HL-60 (cell line): ENCODE measurements at regions not wholly inside any gene's neighbourhood (a gene's known extent, or its start where the extent isn't known, plus 50 kb on each side); places are given as distances from the start of the nearest gene placed in this dataset.

ENCODE experiments used
- DNase-seq, 2 experiments: peaks; one replicate each; pipeline ENCODE4 v3.0.0-alpha.2; 2010 to 2020; ENCODE audit warnings: low read depth in 1 of 2, low spot score in 1 of 2
- H3K27ac ChIP-seq: fragments of 250-450 bp; sonication (Bioruptor Pico); replicated peaks from 2 replicates; pipeline ENCODE4 v1.5.1; 2020; ENCODE audit warnings: mild to moderate bottlenecking, moderate library complexity
- H3K27me3 ChIP-seq: fragments of 250-450 bp; sonication (Bioruptor Pico); 2 replicates; pipeline ENCODE4 v1.5.1; 2021; ENCODE audit warnings: mild to moderate bottlenecking, moderate library complexity; ENCODE audit not compliant: insufficient read depth, poor library complexity, severe bottlenecking
- H3K4me3 ChIP-seq: replicated peaks from 2 replicates; pipeline ENCODE4 v1.5.1; 2011; ENCODE audit warnings: mild to moderate bottlenecking, control low read depth, low read length; ENCODE audit not compliant: insufficient read depth
- GABPA ChIP-seq: IDR thresholded peaks from 2 replicates; pipeline ENCODE4 v1.6.1; 2012; ENCODE audit warnings: low read depth
- POLR2AphosphoS5 ChIP-seq: IDR thresholded peaks from 2 replicates; pipeline ENCODE4 v1.6.1; 2012; ENCODE audit warnings: low read depth
- SPI1 ChIP-seq: IDR thresholded peaks from 2 replicates; pipeline ENCODE4 v1.6.1; 2012; ENCODE audit warnings: low read depth, mild to moderate bottlenecking, borderline replicate concordance
- TF ChIP-seq, protein P1 (sequence below): IDR thresholded peaks from one replicate; pipeline ENCODE4 v1.5.1; 2011; ENCODE audit warnings: low read length, control low read depth, inconsistent platforms; ENCODE audit not compliant: insufficient read depth
- TF ChIP-seq, protein P2 (sequence below): IDR thresholded peaks from 2 replicates; pipeline ENCODE4 v1.6.1; 2012; ENCODE audit warnings: low read depth; ENCODE audit not compliant: insufficient replicate concordance

DNA sequence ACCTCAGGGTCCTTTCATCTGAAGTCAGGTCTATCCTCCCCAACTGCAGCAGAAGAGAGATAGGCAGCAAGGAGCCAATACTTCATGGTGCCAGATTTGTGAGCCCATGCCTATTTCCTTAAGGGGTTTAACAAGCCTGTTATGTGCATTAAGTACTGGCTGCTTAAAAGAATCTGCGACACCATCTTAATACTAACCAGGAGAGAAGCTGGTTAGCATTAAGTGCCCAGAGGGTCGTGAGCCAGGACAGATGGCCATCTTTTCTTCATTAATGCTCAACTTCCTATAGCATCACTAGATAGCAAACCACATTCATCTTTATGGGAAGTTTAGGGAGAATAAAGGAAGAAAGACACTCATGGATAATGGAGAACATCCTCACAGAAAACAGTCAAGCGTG lies 289.1 kb downstream of the ETAA1 start:
- DNase-seq, result no peak
- Histone ChIP-seq H3K27me3 (peaks cover 2% of the 10 kb centered on the region), H3K27ac (no peak overlapping the region), H3K4me3 (no peak overlapping the region)
- TF ChIP-seq, protein P1, sequence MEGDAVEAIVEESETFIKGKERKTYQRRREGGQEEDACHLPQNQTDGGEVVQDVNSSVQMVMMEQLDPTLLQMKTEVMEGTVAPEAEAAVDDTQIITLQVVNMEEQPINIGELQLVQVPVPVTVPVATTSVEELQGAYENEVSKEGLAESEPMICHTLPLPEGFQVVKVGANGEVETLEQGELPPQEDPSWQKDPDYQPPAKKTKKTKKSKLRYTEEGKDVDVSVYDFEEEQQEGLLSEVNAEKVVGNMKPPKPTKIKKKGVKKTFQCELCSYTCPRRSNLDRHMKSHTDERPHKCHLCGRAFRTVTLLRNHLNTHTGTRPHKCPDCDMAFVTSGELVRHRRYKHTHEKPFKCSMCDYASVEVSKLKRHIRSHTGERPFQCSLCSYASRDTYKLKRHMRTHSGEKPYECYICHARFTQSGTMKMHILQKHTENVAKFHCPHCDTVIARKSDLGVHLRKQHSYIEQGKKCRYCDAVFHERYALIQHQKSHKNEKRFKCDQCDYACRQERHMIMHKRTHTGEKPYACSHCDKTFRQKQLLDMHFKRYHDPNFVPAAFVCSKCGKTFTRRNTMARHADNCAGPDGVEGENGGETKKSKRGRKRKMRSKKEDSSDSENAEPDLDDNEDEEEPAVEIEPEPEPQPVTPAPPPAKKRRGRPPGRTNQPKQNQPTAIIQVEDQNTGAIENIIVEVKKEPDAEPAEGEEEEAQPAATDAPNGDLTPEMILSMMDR, result no peak
- TF ChIP-seq GABPA (no peak), SPI1 (no peak), POLR2AphosphoS5 (no peak)
- TF ChIP-seq, protein P2, sequence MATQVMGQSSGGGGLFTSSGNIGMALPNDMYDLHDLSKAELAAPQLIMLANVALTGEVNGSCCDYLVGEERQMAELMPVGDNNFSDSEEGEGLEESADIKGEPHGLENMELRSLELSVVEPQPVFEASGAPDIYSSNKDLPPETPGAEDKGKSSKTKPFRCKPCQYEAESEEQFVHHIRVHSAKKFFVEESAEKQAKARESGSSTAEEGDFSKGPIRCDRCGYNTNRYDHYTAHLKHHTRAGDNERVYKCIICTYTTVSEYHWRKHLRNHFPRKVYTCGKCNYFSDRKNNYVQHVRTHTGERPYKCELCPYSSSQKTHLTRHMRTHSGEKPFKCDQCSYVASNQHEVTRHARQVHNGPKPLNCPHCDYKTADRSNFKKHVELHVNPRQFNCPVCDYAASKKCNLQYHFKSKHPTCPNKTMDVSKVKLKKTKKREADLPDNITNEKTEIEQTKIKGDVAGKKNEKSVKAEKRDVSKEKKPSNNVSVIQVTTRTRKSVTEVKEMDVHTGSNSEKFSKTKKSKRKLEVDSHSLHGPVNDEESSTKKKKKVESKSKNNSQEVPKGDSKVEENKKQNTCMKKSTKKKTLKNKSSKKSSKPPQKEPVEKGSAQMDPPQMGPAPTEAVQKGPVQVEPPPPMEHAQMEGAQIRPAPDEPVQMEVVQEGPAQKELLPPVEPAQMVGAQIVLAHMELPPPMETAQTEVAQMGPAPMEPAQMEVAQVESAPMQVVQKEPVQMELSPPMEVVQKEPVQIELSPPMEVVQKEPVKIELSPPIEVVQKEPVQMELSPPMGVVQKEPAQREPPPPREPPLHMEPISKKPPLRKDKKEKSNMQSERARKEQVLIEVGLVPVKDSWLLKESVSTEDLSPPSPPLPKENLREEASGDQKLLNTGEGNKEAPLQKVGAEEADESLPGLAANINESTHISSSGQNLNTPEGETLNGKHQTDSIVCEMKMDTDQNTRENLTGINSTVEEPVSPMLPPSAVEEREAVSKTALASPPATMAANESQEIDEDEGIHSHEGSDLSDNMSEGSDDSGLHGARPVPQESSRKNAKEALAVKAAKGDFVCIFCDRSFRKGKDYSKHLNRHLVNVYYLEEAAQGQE, result no peak

DNA sequence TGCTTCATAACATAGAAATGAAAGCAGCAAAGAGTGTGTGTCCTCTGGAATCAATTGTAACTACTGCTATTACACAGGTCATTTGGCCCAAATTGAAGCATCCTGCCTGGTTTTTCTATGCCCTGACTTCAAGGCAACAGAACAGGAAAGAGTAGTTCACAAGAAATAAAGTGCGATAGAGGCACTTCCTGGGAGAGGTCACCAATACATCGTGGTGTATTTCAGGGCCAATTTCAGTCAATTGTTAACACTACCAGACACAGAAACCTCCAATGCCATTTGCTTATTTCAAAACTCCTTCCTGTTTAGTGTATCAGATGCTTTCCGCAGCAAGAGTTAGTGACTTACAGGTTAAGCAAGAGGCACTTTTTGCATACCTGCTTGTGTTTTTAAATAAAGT lies 292.1 kb downstream of the ETAA1 start:
- no peak for DNase-seq
- TF ChIP-seq, protein P2, result no peak
- TF ChIP-seq SPI1, result no peak
- no peak for TF ChIP-seq POLR2AphosphoS5
- TF ChIP-seq, protein P1, result no peak
- TF ChIP-seq GABPA, result no peak

DNA sequence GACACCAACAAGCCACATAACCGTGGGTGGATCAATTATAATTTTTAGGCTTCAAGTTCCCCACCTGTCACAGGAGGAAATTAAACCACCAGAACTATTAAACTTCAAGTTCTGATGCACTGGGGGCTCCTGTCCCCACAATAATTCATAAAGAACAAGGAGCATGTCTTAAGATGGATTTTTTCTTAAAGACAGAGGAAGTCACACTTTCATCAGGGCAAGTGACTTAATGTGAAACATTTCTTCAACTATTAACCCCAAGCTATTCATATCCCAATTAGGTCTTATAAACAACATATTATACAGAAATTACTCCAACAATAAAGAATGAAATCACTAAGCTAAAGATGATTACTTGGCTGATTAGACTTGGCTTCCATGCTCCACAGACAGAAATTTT lies 292.5 kb downstream of the ETAA1 start:
- TF ChIP-seq GABPA (no peak), SPI1 (no peak), POLR2AphosphoS5 (no peak)
- TF ChIP-seq, protein P1, result no peak
- TF ChIP-seq, protein P2, result no peak
- H3K4me3 ChIP-seq, result no peak overlapping the region

More for the DNA sequence above, 292.1 kb downstream of the ETAA1 start:
- no peak overlapping the region for H3K27ac ChIP-seq
- no peak overlapping the region for H3K4me3 ChIP-seq
- H3K27me3 ChIP-seq, result peaks cover 2% of the 10 kb centered on the region

More for the DNA sequence above, 292.5 kb downstream of the ETAA1 start:
- peaks cover 2% of the 10 kb centered on the region for H3K27me3 ChIP-seq
- H3K27ac ChIP-seq, result no peak overlapping the region
- DNase-seq, result no peak
